ENCODE measurements at regions not wholly inside any gene's neighbourhood (a gene's known extent, or its start where the extent isn't known, plus 50 kb on each side); places are given as distances from the start of the nearest gene placed in this dataset.

GRCh38 chr22:47773635-47774034 is 1011.2 kb downstream of the TBC1D22A start:
- H3K27ac ChIP-seq, result no peak overlapping the region
- no peak overlapping the region for H3K4me3 ChIP-seq
- no peaks in the 10 kb centered on the region for H3K9me3 ChIP-seq
- no peak for DNase-seq
- no peaks in the 10 kb centered on the region for H3K4me1 ChIP-seq
- no peak for ATAC-seq
- TF ChIP-seq, protein P1, sequence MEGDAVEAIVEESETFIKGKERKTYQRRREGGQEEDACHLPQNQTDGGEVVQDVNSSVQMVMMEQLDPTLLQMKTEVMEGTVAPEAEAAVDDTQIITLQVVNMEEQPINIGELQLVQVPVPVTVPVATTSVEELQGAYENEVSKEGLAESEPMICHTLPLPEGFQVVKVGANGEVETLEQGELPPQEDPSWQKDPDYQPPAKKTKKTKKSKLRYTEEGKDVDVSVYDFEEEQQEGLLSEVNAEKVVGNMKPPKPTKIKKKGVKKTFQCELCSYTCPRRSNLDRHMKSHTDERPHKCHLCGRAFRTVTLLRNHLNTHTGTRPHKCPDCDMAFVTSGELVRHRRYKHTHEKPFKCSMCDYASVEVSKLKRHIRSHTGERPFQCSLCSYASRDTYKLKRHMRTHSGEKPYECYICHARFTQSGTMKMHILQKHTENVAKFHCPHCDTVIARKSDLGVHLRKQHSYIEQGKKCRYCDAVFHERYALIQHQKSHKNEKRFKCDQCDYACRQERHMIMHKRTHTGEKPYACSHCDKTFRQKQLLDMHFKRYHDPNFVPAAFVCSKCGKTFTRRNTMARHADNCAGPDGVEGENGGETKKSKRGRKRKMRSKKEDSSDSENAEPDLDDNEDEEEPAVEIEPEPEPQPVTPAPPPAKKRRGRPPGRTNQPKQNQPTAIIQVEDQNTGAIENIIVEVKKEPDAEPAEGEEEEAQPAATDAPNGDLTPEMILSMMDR (IDR thresholded peaks at IDR 0.05), result no peak
- H3K36me3 ChIP-seq, result no peaks in the 10 kb centered on the region
- intact Hi-C loops (cut with DNase I), result no loop called here
- peaks cover 0 to 5% of the 10 kb centered on the region in 2 donors for H3K27me3 ChIP-seq

- Histone ChIP-seq H3K4me1 (no peaks in the 10 kb centered on the region), H3K4me3 (no peak overlapping the region), H3K27ac (no peak overlapping the region), H3K36me3 (no peaks in the 10 kb centered on the region), H3K27me3 (no peaks in the 10 kb centered on the region), H3K9me3 (no peaks in the 10 kb centered on the region)
- ATAC-seq (no peak), DNase-seq (no peak)
- intact Hi-C loops (cut with DNase I), result no loop called here
- TF ChIP-seq, protein P1 (IDR thresholded peaks at IDR 0.05), result no peak
Measured at GRCh38 chr22:47772864-47773263, 1010.4 kb downstream of the TBC1D22A start.

- intact Hi-C loops (cut with DNase I), result no loop called here
- no peaks in the 10 kb centered on the region for H3K9me3 ChIP-seq
- H3K27me3 ChIP-seq, result peaks cover 0 to 12% of the 10 kb centered on the region in 2 donors
- H3K4me1 ChIP-seq, result no peaks in the 10 kb centered on the region
- no peak for DNase-seq
- no peak overlapping the region for H3K4me3 ChIP-seq
- no peak overlapping the region for H3K27ac ChIP-seq
- TF ChIP-seq, protein P1 (IDR thresholded peaks at IDR 0.05), result no peak
- no peaks in the 10 kb centered on the region for H3K36me3 ChIP-seq
- no peak for ATAC-seq
Measured at GRCh38 chr22:47769652-47770051, 1007.2 kb downstream of the TBC1D22A start.

GRCh38 chr22:47768027-47768426 is 1005.6 kb downstream of the TBC1D22A start:
- DNase-seq, result no peak
- no peak for ATAC-seq
- H3K4me1 ChIP-seq, result no peaks in the 10 kb centered on the region
- H3K9me3 ChIP-seq, result no peaks in the 10 kb centered on the region
- intact Hi-C loops (cut with DNase I), result no loop called here
- no peak overlapping the region for H3K4me3 ChIP-seq
- no peak overlapping the region for H3K27ac ChIP-seq
- TF ChIP-seq, protein P1 (IDR thresholded peaks at IDR 0.05), result no peak
- no peaks in the 10 kb centered on the region for H3K36me3 ChIP-seq
- H3K27me3 ChIP-seq, result peaks cover 0 to 18% of the 10 kb centered on the region in 2 donors

DNA sequence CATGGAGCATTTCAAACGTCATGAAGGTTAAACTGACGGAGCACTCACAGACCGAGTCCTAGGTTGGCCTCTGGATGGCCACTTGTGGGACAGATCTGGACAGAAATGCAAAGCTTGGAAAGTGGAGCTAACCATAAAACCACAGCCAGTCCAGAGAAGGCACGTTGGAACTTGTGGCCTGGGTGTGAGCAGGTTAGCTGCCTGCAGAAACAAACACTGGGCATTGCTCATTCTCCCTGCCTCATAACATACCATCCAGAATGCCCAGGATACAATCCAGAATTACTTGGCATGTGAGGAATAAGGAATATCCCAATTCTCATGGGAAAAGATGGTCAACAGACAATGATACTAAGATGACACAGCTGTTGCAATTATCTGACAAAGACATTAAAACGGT is 1005.0 kb downstream of the TBC1D22A start:
- intact Hi-C loops (cut with DNase I), result no loop called here
- H3K27ac ChIP-seq, result no peak overlapping the region
- H3K4me3 ChIP-seq, result no peak overlapping the region
- TF ChIP-seq, protein P1 (IDR thresholded peaks at IDR 0.05), result no peak
- no peaks in the 10 kb centered on the region for H3K4me1 ChIP-seq
- no peaks in the 10 kb centered on the region for H3K36me3 ChIP-seq
- peaks cover 0 to 18% of the 10 kb centered on the region in 2 donors for H3K27me3 ChIP-seq
- no peak for ATAC-seq
- DNase-seq, result no peak
- no peaks in the 10 kb centered on the region for H3K9me3 ChIP-seq

All from left lung (tissue), 4 donors.